ENCODE measurements at regions not wholly inside any gene's neighbourhood (a gene's known extent, or its start where the extent isn't known, plus 50 kb on each side); places are given as distances from the start of the nearest gene placed in this dataset.

- TF ChIP-seq SIN3A (IDR thresholded peaks at IDR 0.05; ENCODE audit: borderline replicate concordance, insufficient read depth, low read length) = no peak
- no peak for TF ChIP-seq POLR2AphosphoS5 (IDR thresholded peaks at IDR 0.05; ENCODE audit: low read depth, low read length)
Observed at GRCh38 chr18:38042211-38042890, 476.8 kb upstream of the CELF4 start.

Data from PFSK-1 (cell line).